ENCODE measurements at regions not wholly inside any gene's neighbourhood (a gene's known extent, or its start where the extent isn't known, plus 50 kb on each side); places are given as distances from the start of the nearest gene placed in this dataset.

DNA sequence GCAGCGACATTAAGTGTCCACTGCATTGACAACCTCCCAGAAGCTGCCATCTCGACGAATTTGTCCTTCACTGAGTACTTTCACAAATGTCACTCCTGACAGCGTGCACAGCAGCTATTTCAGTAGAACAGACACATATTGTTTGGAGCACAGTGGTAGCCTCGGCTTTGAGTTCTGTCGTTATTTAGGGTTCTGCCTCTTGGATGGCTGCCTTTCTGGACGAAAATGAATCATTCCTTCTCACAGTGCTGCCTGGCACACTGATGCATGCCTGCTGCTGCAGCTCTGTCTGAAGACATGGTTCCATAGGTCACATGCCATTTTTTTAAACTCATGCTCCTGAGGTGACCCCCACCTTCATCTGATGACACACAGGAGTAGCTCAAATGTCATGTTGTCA is 477.0 kb downstream of the C6orf118 start:
- no peaks in the 10 kb centered on the region for H3K9me1 ChIP-seq (ENCODE audit: insufficient read depth, low read length)
- no peak overlapping the region for H3K4ac ChIP-seq (ENCODE audit: low read depth, low read length)
- no peaks in the 10 kb centered on the region for H3K27me3 ChIP-seq (ENCODE audit: control insufficient read depth, insufficient read depth, low read length)
- no peak overlapping the region for H2BK5ac ChIP-seq (ENCODE audit: low read depth, low read length, poor library complexity, severe bottlenecking)
- no peak overlapping the region for H3K4me3 ChIP-seq (ENCODE audit: insufficient read depth, low read depth, low read length)
- no peak overlapping the region for H2BK15ac ChIP-seq (ENCODE audit: low read depth, low read length)
- no peak overlapping the region for H3K9ac ChIP-seq (ENCODE audit: low read depth, low read length)
- H2BK120ac ChIP-seq (ENCODE audit: low read depth, low read length), result no peak overlapping the region
- no peaks in the 10 kb centered on the region for H3K36me3 ChIP-seq (ENCODE audit: control insufficient read depth, insufficient read depth, low read length)
- no peak for TF ChIP-seq RCOR1 (IDR thresholded peaks at IDR 0.05; ENCODE audit: insufficient replicate concordance, low read length)
- TF ChIP-seq, protein P1, sequence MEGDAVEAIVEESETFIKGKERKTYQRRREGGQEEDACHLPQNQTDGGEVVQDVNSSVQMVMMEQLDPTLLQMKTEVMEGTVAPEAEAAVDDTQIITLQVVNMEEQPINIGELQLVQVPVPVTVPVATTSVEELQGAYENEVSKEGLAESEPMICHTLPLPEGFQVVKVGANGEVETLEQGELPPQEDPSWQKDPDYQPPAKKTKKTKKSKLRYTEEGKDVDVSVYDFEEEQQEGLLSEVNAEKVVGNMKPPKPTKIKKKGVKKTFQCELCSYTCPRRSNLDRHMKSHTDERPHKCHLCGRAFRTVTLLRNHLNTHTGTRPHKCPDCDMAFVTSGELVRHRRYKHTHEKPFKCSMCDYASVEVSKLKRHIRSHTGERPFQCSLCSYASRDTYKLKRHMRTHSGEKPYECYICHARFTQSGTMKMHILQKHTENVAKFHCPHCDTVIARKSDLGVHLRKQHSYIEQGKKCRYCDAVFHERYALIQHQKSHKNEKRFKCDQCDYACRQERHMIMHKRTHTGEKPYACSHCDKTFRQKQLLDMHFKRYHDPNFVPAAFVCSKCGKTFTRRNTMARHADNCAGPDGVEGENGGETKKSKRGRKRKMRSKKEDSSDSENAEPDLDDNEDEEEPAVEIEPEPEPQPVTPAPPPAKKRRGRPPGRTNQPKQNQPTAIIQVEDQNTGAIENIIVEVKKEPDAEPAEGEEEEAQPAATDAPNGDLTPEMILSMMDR (conservative IDR thresholded peaks at IDR 0.05; ENCODE audit: low read depth, low read length), result no peak
- TF ChIP-seq, protein P2, sequence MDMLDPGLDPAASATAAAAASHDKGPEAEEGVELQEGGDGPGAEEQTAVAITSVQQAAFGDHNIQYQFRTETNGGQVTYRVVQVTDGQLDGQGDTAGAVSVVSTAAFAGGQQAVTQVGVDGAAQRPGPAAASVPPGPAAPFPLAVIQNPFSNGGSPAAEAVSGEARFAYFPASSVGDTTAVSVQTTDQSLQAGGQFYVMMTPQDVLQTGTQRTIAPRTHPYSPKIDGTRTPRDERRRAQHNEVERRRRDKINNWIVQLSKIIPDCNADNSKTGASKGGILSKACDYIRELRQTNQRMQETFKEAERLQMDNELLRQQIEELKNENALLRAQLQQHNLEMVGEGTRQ (IDR thresholded peaks at IDR 0.05; ENCODE audit: low read depth, low read length), result no peak
- TF ChIP-seq POLR2A (IDR thresholded peaks at IDR 0.05; ENCODE audit: low read depth, low read length), result no peak
- no peak overlapping the region for H3K23ac ChIP-seq (ENCODE audit: low read depth, low read length)
- H3K9me3 ChIP-seq (ENCODE audit: control insufficient read depth, insufficient read depth, low read length), result peaks cover 21% of the 10 kb centered on the region
- dilution Hi-C loops (cut with HindIII; ENCODE audit: low sequenced_read_pairs, unreplicated experiment), result no loop called here
- WGBS, 2 experiments (ENCODE audit: extremely low coverage in 2 of 2, insufficient read length in 1 of 2), result 20% methylated on average over 3 of the region's 7 CpGs; no CpG with 5 or more reads in 1 of the 2 experiments
- no peak overlapping the region for H2BK20ac ChIP-seq (ENCODE audit: low read depth, low read length)
- no peak overlapping the region for H4K5ac ChIP-seq (ENCODE audit: low read depth, low read length)
- in situ Hi-C loops (cut with MboI; ENCODE audit: low sequenced_read_pairs), result no loop called here
- H2AFZ ChIP-seq (replicated peaks; ENCODE audit: low read length, poor library complexity), result no peak overlapping the region
- H4K20me1 ChIP-seq (ENCODE audit: insufficient read depth, low read length), result no peaks in the 10 kb centered on the region
- no peak overlapping the region for H4K91ac ChIP-seq (ENCODE audit: insufficient read depth, low read depth, low read length)
- no peak overlapping the region for H2AK9ac ChIP-seq (replicated peaks; ENCODE audit: low read depth, low read length, poor library complexity)
- BruUV-seq (replicated peaks), result no TSS peak
- intact Hi-C loops (cut with micrococcal nuclease), result no loop called here
- ChIA-PET CTCF (no interaction called here), POLR2A (ENCODE audit: unreplicated experiment) (no interaction called here)
- no peaks in the 10 kb centered on the region for H3K4me1 ChIP-seq (ENCODE audit: control insufficient read depth, insufficient read depth, low read length)
- DNase-seq (no peak), ATAC-seq (ENCODE audit: low read depth) (no peak)
- no peak overlapping the region for H4K8ac ChIP-seq (ENCODE audit: low read depth in 2 of 2, low read length in 2 of 2)
- H3K14ac ChIP-seq (replicated peaks; ENCODE audit: low read depth, low read length), result no peak overlapping the region
- H2AK5ac ChIP-seq (ENCODE audit: low read depth, low read length), result no peak overlapping the region
- no peaks in the 10 kb centered on the region for H3K79me1 ChIP-seq (ENCODE audit: low read depth in 1 of 2, low read length in 2 of 2)
- no peak overlapping the region for H3K27ac ChIP-seq (ENCODE audit: insufficient read depth, low read length)
- no peak overlapping the region for H3K4me2 ChIP-seq (ENCODE audit: low read depth, low read length)
- H3K18ac ChIP-seq (ENCODE audit: low read depth, low read length), result no peak overlapping the region
- H3K56ac ChIP-seq (ENCODE audit: extremely low read depth, insufficient read depth, low read length), result no peak overlapping the region

Data from IMR-90 (cell line).